ENCODE measurements at regions not wholly inside any gene's neighbourhood (a gene's known extent, or its start where the extent isn't known, plus 50 kb on each side); places are given as distances from the start of the nearest gene placed in this dataset.

DNA sequence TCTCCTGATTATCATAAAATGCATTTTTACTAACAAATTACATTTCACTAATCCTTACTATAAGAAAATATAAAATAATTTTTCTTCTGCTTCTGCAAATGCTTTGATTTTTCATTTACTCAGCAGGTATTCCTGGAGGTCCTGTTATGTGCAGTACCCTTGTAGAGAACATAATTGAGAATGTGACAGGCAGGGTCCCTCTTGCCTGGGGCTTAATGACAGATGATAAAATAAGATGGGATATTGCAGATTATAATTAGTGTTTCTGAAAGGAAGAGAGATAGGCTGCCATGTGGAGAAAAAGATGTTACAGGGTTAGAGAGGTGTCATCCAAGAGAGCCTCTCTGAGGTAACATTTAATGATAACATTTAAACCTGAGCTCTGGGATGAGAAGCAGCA, 128.9 kb downstream of the MAD2L1 start:
- DNase-seq (ENCODE audit: low read depth in 2 of 3, low spot score in 2 of 3) = no peak

DNA sequence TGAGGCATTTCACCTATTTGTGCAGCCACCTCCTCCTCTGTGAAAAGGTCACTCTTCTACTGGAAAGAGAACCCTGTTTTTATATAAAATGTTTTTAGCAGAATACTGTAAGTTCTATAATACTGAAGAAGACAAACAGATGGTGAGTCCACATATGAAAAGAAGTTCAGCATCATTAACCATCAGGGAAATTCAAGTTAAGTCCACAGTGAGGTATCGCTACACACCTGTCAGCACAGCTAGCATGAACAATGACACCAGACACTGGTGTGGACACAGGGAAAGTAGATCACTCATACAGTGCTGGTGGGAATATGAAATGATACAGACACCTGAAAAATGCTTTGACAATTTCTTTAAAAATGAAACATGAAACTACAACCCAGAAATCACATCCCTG, 133.0 kb downstream of the MAD2L1 start:
- no peak for DNase-seq (ENCODE audit: low read depth in 2 of 3, low spot score in 2 of 3)

DNA sequence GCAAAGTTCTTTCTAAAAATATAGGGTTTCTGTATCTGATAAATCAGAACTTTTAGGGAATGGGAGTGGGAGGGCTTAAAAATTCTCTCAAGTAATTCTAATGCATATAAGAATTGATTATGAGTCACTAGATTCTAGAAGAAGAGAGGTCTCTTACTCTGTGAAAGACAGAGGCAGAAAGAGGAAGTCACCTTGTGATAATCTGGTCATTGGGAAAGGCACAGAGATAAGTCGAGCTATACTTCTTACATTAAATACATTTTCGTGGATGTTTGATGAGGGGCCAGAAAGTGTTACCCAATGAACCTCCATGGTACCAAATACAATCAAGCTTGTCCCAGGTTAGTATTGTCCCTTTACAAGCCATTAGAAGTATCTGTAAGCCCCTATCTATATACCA, 134.4 kb downstream of the MAD2L1 start:
- no peak for DNase-seq (ENCODE audit: low read depth in 2 of 3, low spot score in 2 of 3)

DNA sequence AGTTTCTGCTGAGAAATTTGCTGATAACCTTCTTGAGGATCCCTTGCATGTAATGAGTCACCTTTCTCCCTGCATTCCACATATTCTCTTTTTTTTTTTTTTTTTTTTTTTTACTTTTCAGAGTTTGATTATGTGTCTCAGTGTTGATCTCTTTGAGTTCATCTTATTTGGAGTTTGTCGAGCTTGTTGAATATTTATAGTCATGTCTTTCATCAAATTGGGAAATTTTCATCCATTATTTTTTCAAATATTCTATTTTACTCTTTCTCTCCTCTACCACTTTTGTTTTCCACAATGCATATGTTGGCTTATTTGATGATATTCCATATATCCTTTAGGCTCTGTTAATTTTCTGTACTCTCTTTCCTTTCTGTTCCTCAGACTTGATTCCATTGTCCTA, 136.1 kb downstream of the MAD2L1 start:
- no peak for DNase-seq (ENCODE audit: low read depth in 2 of 3, low spot score in 2 of 3)

DNA sequence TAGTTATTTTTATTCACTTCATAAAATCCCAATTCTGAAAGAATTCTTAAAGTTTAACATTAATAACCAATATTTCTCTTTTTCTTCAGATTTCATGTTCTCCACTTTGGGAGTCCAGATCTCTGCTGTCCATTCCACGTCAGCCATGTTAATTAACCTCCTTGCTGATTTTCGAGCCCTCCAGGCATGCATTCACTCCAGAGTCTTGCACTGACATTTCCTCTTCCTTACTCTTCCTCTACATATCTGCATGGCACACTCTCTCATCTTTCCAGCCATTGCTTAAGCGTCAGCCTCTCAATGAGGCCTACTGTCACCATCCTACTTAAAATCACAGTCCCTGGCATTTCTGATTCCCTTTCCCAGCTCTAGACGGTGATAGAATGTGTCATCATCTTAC, 144.8 kb downstream of the MAD2L1 start:
- no peak for DNase-seq (ENCODE audit: low read depth in 2 of 3, low spot score in 2 of 3)

DNA sequence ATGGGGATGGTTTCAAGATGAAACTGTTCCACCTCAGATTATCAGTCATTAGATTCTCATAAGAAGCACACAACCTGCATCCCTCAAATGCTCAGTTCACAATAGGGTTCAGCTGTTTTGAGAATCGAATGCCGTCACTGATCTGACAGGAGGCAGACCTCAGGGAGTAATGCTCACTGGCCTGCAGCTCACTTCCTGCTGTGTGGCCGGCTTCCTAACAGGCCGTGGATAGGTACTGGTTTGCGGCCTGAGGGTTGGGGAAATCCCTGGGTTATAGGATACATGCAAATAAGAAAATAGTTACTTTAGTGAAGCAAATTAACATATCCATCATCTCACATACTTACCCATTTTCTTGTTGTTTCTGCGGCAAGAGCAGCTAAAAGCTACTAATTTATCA, 160.4 kb downstream of the MAD2L1 start:
- DNase-seq (ENCODE audit: low read depth in 2 of 3, low spot score in 2 of 3) = no peak

DNA sequence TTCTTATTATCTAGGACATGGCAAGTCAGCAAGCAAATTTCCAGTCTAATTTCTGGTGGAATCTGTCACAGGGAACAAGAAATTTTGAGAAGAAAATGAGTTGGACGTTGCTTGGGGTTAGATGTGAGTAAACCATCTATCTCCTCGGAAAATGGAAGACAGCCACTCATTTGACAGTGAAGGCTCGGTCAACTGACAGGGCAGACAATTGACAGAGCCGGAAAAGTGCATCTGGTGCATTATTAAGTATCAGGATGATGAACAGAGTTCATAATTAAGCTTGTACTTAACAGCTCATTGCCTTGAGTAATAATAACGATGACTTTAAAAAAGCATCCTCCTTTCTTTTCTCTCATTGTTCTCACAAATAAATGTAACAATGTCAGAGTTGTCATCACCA, 168.4 kb downstream of the MAD2L1 start:
- no peak for DNase-seq (ENCODE audit: low read depth in 2 of 3, low spot score in 2 of 3)

DNA sequence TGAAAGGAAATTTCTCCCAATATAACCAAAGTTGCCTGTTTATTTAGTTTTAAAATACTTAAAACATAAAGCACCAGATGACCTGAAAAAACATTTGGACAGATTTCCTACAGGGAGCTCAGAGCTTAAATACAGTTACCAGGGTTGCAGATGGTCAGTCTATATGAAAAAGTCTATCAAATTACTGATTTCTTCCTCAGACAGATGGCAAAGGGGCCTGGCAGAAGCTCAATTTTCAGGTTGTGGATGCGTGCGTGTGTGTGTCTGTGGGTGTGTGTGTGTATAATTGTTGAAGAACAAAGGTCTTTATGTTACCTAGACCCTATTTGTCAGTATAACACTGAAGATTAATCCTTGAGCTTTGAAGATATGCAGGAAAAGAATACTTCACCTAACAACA, 169.4 kb downstream of the MAD2L1 start:
- no peak for DNase-seq (ENCODE audit: low read depth in 2 of 3, low spot score in 2 of 3)

DNA sequence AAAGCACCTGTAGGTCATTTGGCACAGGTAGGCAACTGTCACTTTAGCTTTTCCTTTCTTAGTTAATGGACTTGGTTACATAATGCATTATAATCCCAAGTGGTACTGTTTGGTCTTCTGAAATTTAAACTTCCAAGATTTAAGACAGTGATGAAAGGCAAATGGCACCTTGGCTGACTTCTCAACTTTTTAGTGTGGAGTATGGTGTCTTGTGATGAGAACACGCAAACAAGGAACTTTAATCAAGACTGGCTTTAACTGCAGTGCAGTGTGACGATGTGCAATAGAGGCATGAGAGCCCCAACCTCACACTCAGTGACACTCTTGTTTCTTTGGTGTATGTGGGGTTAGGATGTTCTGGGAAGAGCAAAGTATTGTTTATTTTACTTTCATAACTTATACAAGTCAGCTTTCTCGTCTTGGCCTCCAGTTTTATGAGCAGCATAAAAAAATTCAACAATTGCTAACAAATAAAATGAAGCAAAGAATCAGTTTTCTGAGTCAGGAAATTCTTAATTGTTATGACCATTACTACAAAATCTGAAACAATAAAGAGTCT, 171.9 kb downstream of the MAD2L1 start:
- DNase-seq (ENCODE audit: low read depth in 2 of 3, low spot score in 2 of 3) = no peak

DNA sequence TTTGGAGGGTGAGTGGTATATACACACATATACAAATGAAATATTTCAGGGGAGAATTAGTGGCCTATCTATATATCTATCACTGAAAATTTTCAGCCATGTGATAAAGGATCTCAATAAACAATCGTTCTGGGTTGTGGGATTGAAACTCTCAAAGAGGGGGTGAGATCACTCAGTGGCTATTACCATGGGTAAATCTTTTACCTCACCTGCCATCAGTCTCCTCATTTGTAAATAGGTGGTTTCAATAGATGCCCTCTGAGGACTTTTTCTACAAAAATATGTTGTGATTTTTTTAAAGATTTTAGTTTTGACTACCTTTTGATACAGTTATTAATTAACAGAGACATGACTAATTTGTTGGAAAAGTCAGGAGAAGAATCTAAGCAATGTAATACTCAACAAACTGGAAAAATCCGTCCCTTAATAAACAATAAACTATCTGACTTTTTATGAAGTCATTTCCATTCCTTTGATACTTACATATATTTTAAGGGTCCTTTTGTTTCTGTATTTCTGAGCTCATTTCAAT, 192.8 kb downstream of the MAD2L1 start:
- DNase-seq (ENCODE audit: low read depth in 2 of 3, low spot score in 2 of 3) = no peak

DNA sequence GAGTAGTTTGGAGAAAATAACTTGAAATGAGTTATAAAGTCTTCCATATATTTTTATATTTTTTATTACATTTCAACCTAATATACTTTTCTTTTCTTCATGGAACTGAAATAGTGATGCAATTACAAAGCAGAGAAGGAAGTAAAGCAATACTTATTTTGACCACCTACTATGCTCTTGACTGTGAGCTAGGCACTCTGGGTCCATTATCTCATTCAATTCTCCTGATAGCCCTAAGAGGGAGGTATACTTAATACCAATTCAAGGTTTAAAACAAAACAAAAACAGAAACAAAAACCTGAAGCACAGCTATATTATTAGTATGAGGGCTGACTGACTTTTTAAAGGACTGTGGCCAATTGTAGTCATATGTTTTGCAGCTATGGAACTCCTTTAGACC, 193.5 kb downstream of the MAD2L1 start:
- DNase-seq (ENCODE audit: low read depth in 2 of 3, low spot score in 2 of 3) = no peak

DNA sequence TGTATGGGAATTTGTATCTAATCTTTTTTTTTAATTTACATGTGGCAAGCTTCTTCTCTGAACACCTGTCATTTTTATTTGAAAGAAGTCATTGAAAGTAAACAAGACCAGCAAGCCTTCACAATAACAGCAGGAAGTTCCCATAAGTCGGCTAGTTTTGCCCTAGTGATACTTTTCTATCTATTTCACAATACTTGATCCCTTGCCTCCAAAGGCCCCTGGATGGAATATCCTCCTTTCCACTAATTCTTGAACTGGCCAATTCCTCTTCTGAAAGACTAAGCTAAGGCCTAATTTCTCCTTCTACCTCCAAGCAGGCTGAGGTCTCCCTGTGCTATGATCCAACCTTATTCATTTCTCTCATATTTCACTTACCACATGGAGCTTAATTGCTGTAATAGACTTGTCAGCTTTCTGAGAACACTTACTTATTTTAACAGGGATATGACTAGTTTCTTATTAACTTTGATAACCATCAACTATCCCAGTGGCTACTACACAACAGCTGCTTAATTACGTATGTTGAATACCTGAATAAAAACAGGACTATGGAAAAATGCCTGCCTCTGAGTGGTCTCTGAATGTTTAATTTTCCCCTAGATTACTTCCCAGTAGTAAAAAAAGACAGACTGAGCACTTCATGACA, 194.2 kb downstream of the MAD2L1 start:
- no peak for DNase-seq (ENCODE audit: low read depth in 2 of 3, low spot score in 2 of 3)

DNA sequence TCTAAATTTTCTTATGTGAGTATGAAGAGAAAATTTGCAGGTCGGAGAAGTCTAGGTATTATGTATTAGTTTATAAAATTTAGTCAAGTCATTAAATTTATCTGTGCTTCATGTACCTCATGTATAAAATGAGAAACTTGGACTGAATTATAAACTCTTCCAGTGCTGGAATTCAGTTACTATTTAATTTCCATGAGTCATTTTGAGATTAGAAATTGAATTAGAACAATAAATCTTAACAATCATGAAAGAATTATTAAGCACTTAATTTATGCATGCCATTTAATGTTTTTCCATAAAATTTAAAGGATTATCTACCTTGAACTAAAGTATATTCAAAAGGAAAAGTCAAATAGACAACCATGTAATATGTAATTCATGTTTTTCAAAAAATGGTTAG, 195.8 kb downstream of the MAD2L1 start:
- no peak for DNase-seq (ENCODE audit: low read depth in 2 of 3, low spot score in 2 of 3)

DNA sequence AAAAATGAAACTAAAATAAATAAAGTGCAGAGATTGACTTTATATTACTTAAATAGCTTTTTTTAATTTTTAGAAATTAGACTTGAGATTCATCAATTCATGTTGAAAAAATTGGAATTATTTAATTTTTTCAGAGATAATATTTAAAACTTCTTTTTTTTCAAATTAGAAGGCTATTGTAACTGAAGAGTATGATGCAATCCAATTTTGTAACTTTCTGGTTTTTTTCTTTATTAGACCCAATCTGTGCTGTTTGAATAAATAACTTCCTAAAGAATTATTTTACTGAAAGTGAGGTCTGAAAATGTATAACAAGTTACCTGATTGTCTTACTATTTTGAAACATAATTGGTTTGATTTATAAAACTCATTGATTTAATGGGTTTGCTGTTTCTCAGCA, 200.9 kb downstream of the MAD2L1 start:
- DNase-seq (ENCODE audit: low read depth in 2 of 3, low spot score in 2 of 3) = no peak

DNA sequence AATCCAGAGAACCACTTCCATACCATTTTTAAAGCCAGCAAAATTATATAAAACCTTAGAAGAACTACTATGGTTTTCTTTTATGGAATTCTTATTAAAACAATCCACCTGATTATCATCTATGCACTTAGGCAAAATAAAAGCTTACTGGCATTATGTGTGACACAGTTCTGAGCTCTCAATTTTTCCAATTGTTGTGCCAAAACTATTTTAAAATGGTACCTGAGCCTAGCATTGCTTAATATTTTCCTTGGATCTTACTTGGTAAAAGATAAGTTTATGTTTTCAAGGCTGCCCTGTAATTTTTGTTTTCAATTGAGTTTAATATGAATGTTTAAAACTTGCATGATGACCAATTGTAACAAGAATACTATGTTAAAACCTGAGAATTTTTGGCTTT, 201.3 kb downstream of the MAD2L1 start:
- DNase-seq (ENCODE audit: low read depth in 2 of 3, low spot score in 2 of 3) = no peak

DNA sequence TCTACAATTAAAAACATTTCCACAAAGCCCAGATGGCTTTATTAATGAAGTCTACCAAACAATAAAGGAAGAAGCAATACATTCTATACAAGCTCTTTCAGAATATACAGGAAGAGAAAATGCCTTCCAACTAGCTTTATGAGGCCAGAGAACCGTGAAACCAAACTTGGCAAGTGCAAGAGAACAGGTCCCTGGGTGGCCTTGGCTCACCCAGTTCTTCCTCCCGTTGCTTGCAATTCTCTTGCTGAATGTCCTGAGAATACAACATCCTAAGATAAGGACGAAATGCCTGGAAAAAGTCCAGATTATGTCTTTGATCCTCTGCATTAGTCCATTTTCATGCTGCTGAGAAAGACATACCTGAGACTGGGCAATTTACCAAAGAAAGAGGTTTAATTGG, 204.9 kb downstream of the MAD2L1 start:
- DNase-seq (ENCODE audit: low read depth in 2 of 3, low spot score in 2 of 3) = no peak

DNA sequence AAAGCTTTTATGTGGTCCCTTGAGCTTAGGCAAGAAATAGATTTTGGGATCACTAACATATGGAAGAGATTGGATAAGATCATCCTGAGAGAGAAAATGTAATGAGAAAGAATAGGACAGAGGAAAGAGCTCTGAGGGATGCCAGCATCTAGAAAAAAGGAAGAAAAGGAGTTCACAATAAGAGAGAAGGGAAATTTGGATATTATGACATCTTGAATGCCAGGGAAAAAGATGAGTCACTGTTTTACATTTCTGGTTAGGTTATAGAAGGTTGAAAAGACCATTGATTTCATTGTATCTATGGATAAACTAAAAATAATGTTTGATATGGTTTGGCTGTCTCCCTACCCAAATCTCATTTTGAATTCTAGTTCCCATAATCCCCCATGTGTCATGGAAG, 208.5 kb downstream of the MAD2L1 start:
- DNase-seq (ENCODE audit: low read depth in 2 of 3, low spot score in 2 of 3) = no peak

DNA sequence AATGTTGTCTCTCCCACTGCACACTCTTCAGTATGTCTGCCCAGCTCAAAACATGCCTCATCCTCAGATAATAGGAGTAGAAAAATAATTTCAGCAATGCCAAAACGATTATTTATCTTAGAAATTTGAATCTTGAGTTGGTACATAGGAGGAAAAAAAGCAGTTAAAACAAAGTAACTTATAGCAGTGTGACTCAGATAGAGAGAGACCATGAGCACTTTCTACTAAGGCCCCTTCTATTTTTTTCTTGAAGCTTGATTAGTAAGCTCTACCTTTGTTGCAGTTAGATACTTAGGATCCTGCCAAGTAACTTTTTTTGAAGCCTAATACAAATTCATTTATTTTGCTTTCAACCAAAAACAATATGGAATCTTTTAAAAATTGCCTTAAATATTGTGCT, 212.3 kb downstream of the MAD2L1 start:
- DNase-seq (ENCODE audit: low read depth in 2 of 3, low spot score in 2 of 3) = no peak

DNA sequence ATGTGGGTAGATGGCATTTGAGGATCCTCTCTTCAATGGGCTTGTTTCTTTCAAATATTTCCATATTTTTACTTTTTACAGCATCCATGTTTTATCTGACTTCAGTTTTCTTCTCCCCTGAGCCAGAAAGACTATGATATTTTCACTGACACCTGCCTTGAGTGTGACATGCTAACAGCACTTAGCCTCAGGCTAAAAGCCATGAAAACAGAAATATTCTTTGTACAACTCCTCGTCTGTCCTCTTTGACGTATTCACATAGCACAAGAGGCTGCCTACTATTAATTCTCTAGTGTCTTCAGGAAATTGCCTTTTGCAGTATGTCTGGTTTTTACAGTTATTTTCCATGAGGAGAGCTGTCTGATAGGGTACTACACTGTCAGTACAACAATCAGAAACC, 215.0 kb downstream of the MAD2L1 start:
- DNase-seq (ENCODE audit: low read depth in 2 of 3, low spot score in 2 of 3) = no peak

DNA sequence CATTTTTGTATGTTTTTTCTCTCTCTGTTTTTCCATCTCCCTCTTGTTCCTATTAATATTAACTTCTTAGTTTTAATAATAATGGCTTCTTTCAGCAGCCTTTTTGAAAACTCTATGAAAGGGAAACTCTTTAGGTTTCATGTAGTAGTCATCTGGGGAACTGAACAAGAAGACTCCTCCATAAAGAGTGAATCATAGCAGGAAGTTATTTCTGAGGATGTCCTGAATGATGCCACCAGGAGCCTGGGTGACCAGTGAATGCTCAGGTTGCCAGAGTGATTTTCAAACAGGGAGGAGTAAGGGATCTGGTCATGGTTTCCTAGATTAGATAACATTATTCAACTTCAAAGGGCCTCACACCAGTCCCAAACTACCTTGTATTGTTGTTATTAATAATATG, 212.8 kb upstream of the PDE5A start:
- no peak for DNase-seq (ENCODE audit: low read depth in 2 of 3, low spot score in 2 of 3)

DNA sequence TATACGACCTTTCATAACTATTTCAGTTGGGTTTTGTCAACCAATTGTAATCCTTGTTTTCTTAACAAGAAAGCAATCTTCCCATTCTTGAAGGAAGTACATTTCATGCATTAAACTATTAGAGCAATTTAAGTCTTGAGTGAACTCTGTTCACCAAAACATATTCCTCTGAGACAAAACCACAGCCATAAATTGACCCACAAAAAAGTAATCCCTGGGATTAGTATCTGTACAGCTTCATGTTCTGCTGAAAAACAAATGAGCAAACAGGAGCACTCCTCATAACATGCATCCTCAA, 207.0 kb upstream of the PDE5A start:
- no peak for DNase-seq (ENCODE audit: low read depth in 2 of 3, low spot score in 2 of 3)

DNA sequence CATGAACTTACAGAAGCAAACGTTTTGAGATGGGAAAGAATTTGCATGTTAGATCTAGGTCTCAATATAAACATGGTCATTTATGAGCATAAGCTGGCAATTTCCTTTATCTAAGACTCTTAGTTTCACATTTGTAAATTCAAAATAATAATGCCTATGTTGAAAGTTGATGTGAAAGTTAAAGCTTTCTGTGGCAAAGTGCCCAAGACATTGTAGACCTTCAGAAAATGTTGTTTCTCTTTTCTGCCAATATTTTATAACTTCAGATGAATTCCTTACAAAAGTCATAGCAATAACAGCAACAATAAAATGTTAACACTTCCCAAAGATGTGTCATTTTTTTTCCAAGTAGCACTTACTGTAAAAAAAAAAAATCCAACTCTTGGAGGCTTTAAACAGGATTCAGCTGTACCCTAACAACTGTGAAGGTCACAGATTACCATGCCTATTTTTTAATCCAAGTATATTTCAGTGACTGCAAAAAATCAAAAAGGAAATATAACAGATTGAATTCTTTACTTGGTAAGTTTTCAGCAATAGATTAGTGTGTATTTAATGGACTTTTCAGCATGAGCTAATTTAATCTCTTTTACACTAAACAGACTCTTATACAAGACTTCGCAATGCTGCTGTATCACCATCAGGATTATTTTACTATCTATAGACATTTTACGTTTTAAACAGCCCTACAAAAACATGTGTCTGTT, 206.5 kb upstream of the PDE5A start:
- no peak for DNase-seq (ENCODE audit: low read depth in 2 of 3, low spot score in 2 of 3)

DNA sequence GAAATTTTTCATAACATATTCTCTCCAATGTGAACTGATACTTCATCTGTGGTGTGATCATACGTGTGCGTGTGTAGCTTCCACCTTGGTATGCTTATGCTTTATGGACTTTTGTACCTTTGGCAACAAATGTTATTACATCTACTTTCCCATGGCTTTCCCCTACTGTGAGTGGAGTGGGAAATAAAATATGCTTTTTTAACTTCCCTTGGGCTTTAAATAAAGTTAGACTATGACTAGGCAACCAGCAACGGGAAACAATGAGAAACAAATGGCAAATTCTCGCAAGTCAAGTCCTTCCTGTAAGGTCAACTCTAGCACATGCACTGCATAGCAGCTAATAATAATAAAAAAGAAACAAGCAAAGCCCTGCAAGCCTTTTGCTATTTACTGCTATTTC, 205.0 kb upstream of the PDE5A start:
- DNase-seq (ENCODE audit: low read depth in 2 of 3, low spot score in 2 of 3) = no peak

Measured in hematopoietic multipotent progenitor cell (in vitro differentiated cells).